HEK293T (cell line): ENCODE measurements at regions not wholly inside any gene's neighbourhood (a gene's known extent, or its start where the extent isn't known, plus 50 kb on each side); places are given as distances from the start of the nearest gene placed in this dataset.

Experiments
- CTCF ChIA-PET: fragments of 350-600 bp; formaldehyde crosslinking; extraction: SDS; loops from one replicate; lab custom pipeline; 2021; ENCODE audit warnings: antibody characterized with exemption, inconsistent platforms; lab: Yijun Ruan, JAX
- POLR2A ChIA-PET: fragments of 350-600 bp; formaldehyde crosslinking; extraction: SDS; loops from one replicate; lab custom pipeline; 2020; ENCODE audit warnings: antibody characterized with exemption, inconsistent platforms; lab: Yijun Ruan, JAX
- DNase-seq: peaks from one replicate; pipeline ENCODE4 v3.0.0; 2012; ENCODE audit warnings: mixed read lengths; ENCODE audit errors: extremely low spot score
- ARNT ChIP-seq: fragments of 450-650 bp; IDR thresholded peaks from 2 replicates; pipeline ENCODE4 v1.6.1; 2017; ENCODE audit warnings: mild to moderate bottlenecking
- BHLHE40 ChIP-seq: fragments of 450-650 bp; IDR thresholded peaks from 2 replicates; pipeline ENCODE4 v1.6.1; 2016; ENCODE audit warnings: mild to moderate bottlenecking, moderate library complexity, borderline replicate concordance
- CTBP1 ChIP-seq: fragments of 450-650 bp; IDR thresholded peaks from 2 replicates; pipeline ENCODE4 v1.6.1; 2016; ENCODE audit warnings: borderline replicate concordance
- ELF4 ChIP-seq: fragments of 450-650 bp; IDR thresholded peaks from 2 replicates; pipeline ENCODE4 v1.6.1; 2017; ENCODE audit warnings: antibody characterized with exemption
- FOXA1 ChIP-seq: fragments of 450-650 bp; IDR thresholded peaks from 2 replicates; pipeline ENCODE4 v1.6.1; 2016; ENCODE audit warnings: mild to moderate bottlenecking
- FOXK2 ChIP-seq: fragments of 450-650 bp; IDR thresholded peaks from 2 replicates; pipeline ENCODE4 v1.6.1; 2016; ENCODE audit warnings: mild to moderate bottlenecking
- FOXM1 ChIP-seq: fragments of 450-650 bp; IDR thresholded peaks from 2 replicates; pipeline ENCODE4 v1.6.1; 2017; ENCODE audit warnings: mild to moderate bottlenecking, borderline replicate concordance
- HDGF ChIP-seq: fragments of 450-650 bp; IDR thresholded peaks from 2 replicates; pipeline ENCODE4 v1.6.1; 2017; ENCODE audit warnings: antibody characterized with exemption, borderline replicate concordance
- L3MBTL2 ChIP-seq: fragments of 450-650 bp; conservative IDR thresholded peaks from 2 replicates; pipeline ENCODE4 v1.6.1; 2016; ENCODE audit warnings: mild to moderate bottlenecking
- LEF1 ChIP-seq: fragments of 450-650 bp; IDR thresholded peaks from 2 replicates; pipeline ENCODE4 v1.6.1; 2017; ENCODE audit warnings: mild to moderate bottlenecking, borderline replicate concordance
- NFRKB ChIP-seq: fragments of 450-650 bp; IDR thresholded peaks from 2 replicates; pipeline ENCODE4 v1.6.1; 2016; ENCODE audit warnings: mild to moderate bottlenecking, moderate library complexity
- SP1 ChIP-seq: fragments of 450-650 bp; IDR thresholded peaks from 2 replicates; pipeline ENCODE4 v1.6.1; 2017
- SUZ12 ChIP-seq: fragments of 450-650 bp; IDR thresholded peaks from 2 replicates; pipeline ENCODE4 v1.6.1; 2016; ENCODE audit warnings: mild to moderate bottlenecking
- TARDBP ChIP-seq: fragments of 450-650 bp; IDR thresholded peaks from 2 replicates; pipeline ENCODE4 v1.6.1; 2016
- ZNF384 ChIP-seq: fragments of 450-650 bp; IDR thresholded peaks from 2 replicates; pipeline ENCODE4 v1.6.1; 2016
- TF ChIP-seq, protein P1 (sequence below): fragments of 450-650 bp; IDR thresholded peaks from 2 replicates; pipeline ENCODE4 v1.6.1; 2016

- DNase-seq = no peak
- CTCF ChIA-PET = no interaction called here
- TF ChIP-seq FOXK2 = no peak
- no peak for TF ChIP-seq SUZ12
- no peak for TF ChIP-seq NFRKB
- no peak for TF ChIP-seq L3MBTL2
- TF ChIP-seq CTBP1 = no peak
- no peak for TF ChIP-seq FOXM1
- TF ChIP-seq ELF4 = no peak
- no peak for TF ChIP-seq SP1
- POLR2A ChIA-PET = no interaction called here
These were observed 706.7 kb upstream of the PHF14 start for GRCh38 chr7:10266976-10267375.

DNA sequence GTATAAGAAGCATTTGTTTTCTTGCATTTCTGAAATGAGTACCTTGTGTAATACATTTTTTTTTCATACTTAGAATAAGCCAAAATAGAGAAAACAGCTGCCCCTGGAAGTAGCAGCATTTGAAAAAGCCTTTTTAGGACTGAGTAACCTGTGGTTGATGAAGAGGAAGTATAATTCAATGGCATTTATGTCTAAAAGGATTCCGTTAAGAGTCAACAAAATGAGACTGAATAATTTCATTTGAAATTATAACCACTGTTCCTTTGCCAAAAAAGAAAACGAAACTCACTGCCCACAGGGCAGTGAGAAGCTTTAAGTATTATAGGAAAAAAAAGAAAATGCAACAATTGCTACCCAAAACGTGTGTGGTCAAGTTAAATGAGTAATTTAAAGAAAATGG is 705.6 kb upstream of the PHF14 start:
- no peak for DNase-seq
- no peak for TF ChIP-seq TARDBP
- POLR2A ChIA-PET = no interaction called here
- CTCF ChIA-PET = no interaction called here

DNA sequence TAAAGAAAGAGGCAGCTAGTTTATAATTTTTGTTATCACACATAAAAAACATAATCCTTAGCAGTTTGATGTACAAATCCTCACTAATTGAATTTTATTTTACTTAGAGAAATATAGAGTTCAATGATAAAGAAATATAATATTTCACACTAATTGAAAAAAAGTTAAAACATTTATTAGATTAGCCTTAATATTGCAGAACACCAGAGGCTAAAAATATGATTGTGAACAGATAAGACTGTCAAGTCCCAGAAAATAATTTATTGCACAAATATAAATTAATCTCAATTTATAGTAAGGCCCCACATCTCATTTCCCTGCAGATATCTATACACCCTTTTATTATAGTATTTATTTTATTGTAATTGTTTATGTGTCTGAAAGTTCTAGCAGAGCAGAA is 690.8 kb upstream of the PHF14 start:
- DNase-seq = no peak
- ChIA-PET CTCF (no interaction called here), POLR2A (no interaction called here)
- TF ChIP-seq FOXM1 = no peak
- TF ChIP-seq NFRKB = no peak
- no peak for TF ChIP-seq TARDBP
- no peak for TF ChIP-seq FOXK2
- TF ChIP-seq L3MBTL2 = no peak
- no peak for TF ChIP-seq ELF4
- no peak for TF ChIP-seq ZNF384
- TF ChIP-seq CTBP1 = no peak

DNA sequence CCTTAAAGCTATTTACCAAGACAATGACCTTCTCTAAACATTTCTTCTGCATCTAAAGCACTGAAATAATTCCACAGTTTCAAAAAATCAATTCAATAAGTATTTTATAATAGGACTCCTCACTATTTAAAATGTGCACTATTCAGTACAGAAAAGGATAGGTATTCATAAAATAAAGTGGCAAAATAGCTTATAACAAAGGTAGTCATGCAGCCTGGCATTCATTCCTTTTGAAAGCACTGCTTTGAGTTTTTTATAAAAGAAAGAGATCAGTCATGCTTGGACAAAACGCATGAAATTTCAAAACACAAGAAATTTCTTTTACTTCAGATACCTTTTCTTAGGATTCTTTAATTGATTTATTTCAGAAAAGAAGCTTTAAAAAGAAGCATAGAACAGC is 689.7 kb upstream of the PHF14 start:
- ChIA-PET POLR2A (no interaction called here), CTCF (no interaction called here)
- no peak for DNase-seq
- no peak for TF ChIP-seq FOXA1

- ChIA-PET CTCF (no interaction called here), POLR2A (no interaction called here)
- TF ChIP-seq FOXM1 (no peak), FOXK2 (no peak), NFRKB (no peak), CTBP1 (no peak), ELF4 (no peak), SUZ12 (no peak), ZNF384 (no peak), BHLHE40 (no peak), L3MBTL2 (no peak), HDGF (no peak), FOXA1 (no peak), SP1 (no peak), ARNT (no peak), LEF1 (no peak), TARDBP (no peak)
- TF ChIP-seq, protein P1, sequence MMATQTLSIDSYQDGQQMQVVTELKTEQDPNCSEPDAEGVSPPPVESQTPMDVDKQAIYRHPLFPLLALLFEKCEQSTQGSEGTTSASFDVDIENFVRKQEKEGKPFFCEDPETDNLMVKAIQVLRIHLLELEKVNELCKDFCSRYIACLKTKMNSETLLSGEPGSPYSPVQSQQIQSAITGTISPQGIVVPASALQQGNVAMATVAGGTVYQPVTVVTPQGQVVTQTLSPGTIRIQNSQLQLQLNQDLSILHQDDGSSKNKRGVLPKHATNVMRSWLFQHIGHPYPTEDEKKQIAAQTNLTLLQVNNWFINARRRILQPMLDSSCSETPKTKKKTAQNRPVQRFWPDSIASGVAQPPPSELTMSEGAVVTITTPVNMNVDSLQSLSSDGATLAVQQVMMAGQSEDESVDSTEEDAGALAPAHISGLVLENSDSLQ = no peak
- no peak for DNase-seq
These were observed 674.3 kb upstream of the PHF14 start for GRCh38 chr7:10299384-10299783.

DNA sequence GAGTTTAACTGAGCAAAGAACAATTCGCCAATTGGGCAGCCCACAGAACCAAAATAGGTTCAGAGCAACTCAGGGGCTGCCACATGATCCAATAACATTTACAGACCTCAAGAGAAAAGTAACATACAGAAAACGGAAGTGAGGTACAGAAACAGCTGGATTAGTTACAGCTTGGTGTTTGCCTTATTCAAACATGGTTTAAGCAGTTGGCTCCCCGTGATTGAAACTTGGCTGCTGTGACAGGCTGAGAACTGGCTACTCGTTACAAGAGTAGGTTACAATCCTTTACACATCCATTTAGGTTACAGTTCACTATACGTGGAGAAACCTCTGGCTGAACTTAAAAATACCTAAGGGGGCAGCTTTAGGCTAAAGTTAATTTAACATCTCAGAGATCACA is 673.1 kb upstream of the PHF14 start:
- TF ChIP-seq FOXA1 (no peak), TARDBP (no peak), ELF4 (no peak), NFRKB (no peak), ARNT (no peak), SUZ12 (no peak), BHLHE40 (no peak), SP1 (no peak)
- DNase-seq = no peak

DNA sequence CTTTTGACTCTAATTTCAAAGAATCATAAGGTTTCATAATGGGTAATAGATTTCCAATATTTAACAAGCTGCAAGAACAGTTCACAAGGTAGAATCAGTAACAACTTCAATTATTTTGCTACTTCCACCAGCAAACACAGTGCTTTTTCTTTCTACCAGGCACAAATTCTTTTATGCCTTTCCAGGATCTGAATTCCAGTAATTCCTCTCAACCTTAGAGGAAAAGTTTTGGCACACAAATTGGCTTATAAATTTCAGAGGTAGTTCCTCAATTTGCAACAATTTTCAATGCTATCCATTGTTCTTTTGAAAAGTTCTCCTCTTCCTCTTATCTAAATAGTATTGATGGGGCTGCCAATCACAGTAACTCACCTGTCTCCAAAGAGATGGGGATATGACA is 665.4 kb upstream of the PHF14 start:
- POLR2A ChIA-PET = no interaction called here
- no peak for DNase-seq
- CTCF ChIA-PET = no interaction called here
- TF ChIP-seq ELF4 (no peak), ZNF384 (no peak), FOXM1 (no peak), FOXK2 (no peak), L3MBTL2 (no peak), LEF1 (no peak), NFRKB (no peak), BHLHE40 (no peak), FOXA1 (no peak), CTBP1 (no peak), SUZ12 (no peak), TARDBP (no peak), SP1 (no peak), HDGF (no peak), ARNT (no peak)
- TF ChIP-seq, protein P1 = no peak

More for the DNA sequence above, 673.1 kb upstream of the PHF14 start:
- ChIA-PET CTCF (no interaction called here), POLR2A (no interaction called here)

DNA sequence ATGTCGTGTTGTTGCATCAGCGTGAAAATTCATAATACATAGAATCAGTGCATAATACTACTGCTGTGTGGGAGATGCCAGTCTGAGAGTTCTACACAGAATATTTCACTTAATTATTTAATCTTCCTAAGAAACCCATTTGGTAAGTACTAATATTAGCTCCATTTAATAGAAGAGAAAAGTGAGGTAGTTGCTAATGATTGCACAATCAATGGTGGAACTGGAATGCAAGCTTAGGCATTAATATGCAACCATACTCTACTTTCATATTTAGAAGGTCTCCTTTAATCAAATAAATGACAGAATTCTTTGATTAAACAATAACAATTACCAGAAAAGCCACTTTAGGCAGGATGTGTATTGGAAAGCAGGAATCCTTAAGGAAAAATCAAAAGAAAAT is 660.7 kb upstream of the PHF14 start:
- TF ChIP-seq CTBP1 (no peak), ARNT (no peak), L3MBTL2 (no peak), TARDBP (no peak), HDGF (no peak)
- ChIA-PET POLR2A (no interaction called here), CTCF (no interaction called here)
- no peak for DNase-seq
